NCI-H460 (cell line): ENCODE measurements at regions not wholly inside any gene's neighbourhood (a gene's known extent, or its start where the extent isn't known, plus 50 kb on each side); places are given as distances from the start of the nearest gene placed in this dataset.

Experiments
- DNase-seq: peaks from one replicate; pipeline ENCODE4 v3.0.0-alpha.2; 2016; ENCODE audit warnings: low read depth; ENCODE audit errors: extremely low read depth
- small RNA-seq, 2 experiments: library from RNA; depleted of rRNA; stranded (forward); fragments of <200 nt; gene quantifications; one replicate each; pipeline ENCODE3, GENCODE V24; 2014

- no peak for DNase-seq
Measured at GRCh38 chr1:233514946-233515391, 98.9 kb upstream of the KCNK1 start.

GRCh38 chr1:233516732-233517131, 97.2 kb upstream of the KCNK1 start:
- DNase-seq, result no peak

GRCh38 chr1:233518344-233518743, 95.6 kb upstream of the KCNK1 start:
- peak; percentile 45 for DNase-seq

- peak; percentile 34 for DNase-seq
Measured at GRCh38 chr1:233520261-233521191, 93.4 kb upstream of the KCNK1 start.

GRCh38 chr1:233523047-233523446, 90.9 kb upstream of the KCNK1 start:
- DNase-seq, result no peak

- DNase-seq, result no peak
Measured at GRCh38 chr1:233527818-233528217, 86.1 kb upstream of the KCNK1 start.

GRCh38 chr1:233530665-233531386, 83.1 kb upstream of the KCNK1 start:
- no peak for DNase-seq

GRCh38 chr1:233540816-233541215, 73.1 kb upstream of the KCNK1 start:
- no peak for DNase-seq

GRCh38 chr1:233543338-233544255, 70.3 kb upstream of the KCNK1 start:
- peak; percentile 54 for DNase-seq

- DNase-seq, result no peak
Measured at GRCh38 chr1:233544304-233544703, 69.6 kb upstream of the KCNK1 start.

- no peak for DNase-seq
Measured at GRCh38 chr1:233547726-233548125, 66.2 kb upstream of the KCNK1 start.

GRCh38 chr1:233549404-233549803, 64.5 kb upstream of the KCNK1 start:
- DNase-seq, result no peak

- no peak for DNase-seq
Measured at GRCh38 chr1:233549917-233550316, 64.0 kb upstream of the KCNK1 start.

GRCh38 chr1:233554037-233554436, 59.9 kb upstream of the KCNK1 start:
- no peak for DNase-seq

GRCh38 chr1:233561708-233562426, 52.0 kb upstream of the KCNK1 start:
- no peak for DNase-seq

Small RNA genes in the stretch of these regions (small RNA-seq; reads per million reads assigned to genes)
- 0 reads per million in 2 experiments for gene RNU4-77P
